ENCODE measurements at regions not wholly inside any gene's neighbourhood (a gene's known extent, or its start where the extent isn't known, plus 50 kb on each side); places are given as distances from the start of the nearest gene placed in this dataset.

DNA sequence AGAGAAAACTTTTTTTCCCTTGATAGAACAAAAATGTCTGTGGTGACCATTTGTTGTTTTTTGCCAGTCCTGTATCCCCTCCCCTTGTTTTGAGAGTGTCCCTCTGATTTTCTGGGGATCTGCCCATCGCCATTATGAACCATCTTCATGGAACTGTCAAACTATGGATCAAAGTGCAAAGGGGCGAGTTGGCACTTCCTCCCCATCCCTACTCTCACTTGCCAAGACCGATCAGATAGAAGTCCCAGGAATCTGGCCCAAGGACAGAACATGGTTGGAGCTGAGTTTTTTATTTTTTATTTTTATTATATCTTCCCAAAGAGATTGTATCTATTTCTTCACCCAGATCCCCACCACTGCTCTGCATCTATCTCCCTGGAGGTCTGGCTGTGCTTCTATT, 221.4 kb downstream of the IKZF2 start:
- TF ChIP-seq, protein P1, sequence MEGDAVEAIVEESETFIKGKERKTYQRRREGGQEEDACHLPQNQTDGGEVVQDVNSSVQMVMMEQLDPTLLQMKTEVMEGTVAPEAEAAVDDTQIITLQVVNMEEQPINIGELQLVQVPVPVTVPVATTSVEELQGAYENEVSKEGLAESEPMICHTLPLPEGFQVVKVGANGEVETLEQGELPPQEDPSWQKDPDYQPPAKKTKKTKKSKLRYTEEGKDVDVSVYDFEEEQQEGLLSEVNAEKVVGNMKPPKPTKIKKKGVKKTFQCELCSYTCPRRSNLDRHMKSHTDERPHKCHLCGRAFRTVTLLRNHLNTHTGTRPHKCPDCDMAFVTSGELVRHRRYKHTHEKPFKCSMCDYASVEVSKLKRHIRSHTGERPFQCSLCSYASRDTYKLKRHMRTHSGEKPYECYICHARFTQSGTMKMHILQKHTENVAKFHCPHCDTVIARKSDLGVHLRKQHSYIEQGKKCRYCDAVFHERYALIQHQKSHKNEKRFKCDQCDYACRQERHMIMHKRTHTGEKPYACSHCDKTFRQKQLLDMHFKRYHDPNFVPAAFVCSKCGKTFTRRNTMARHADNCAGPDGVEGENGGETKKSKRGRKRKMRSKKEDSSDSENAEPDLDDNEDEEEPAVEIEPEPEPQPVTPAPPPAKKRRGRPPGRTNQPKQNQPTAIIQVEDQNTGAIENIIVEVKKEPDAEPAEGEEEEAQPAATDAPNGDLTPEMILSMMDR (IDR thresholded peaks at IDR 0.05) = no peak
- TF ChIP-seq POLR2A (IDR thresholded peaks at IDR 0.05) (no peak), POLR2AphosphoS5 (IDR thresholded peaks at IDR 0.05) (no peak)

Measured in transverse colon (tissue), 4 donors.